Astrocyte (in vitro differentiated cells and primary cell): ENCODE measurements at regions not wholly inside any gene's neighbourhood (a gene's known extent, or its start where the extent isn't known, plus 50 kb on each side); places are given as distances from the start of the nearest gene placed in this dataset.

Source experiments
- DNase-seq: peaks from one replicate; pipeline ENCODE4 v3.0.0-alpha.2; 2010; ENCODE audit warnings: low read depth
- FAIRE-seq: peaks from 2 replicates; lab custom pipeline; 2011; peaks lifted over from hg19 to GRCh38; lab: Jason Lieb, UNC
- H2AFZ ChIP-seq: 2 replicates; pipeline ENCODE4 v1.6.0; 2012; ENCODE audit warnings: low read depth, low read length, inconsistent platforms
- H3K27ac ChIP-seq: 2 replicates; pipeline ENCODE4 v1.5.1; 2011; ENCODE audit warnings: low read depth, low read length, inconsistent platforms
- H3K27me3 ChIP-seq: 2 replicates; pipeline ENCODE4 v1.6.0; 2011; ENCODE audit warnings: low read length, inconsistent platforms; ENCODE audit not compliant: insufficient read depth
- H3K36me3 ChIP-seq: 2 replicates; pipeline ENCODE4 v1.5.1; 2011; ENCODE audit warnings: low read length, inconsistent platforms; ENCODE audit not compliant: insufficient read depth
- H3K4me1 ChIP-seq: 2 replicates; pipeline ENCODE4 v1.5.1; 2011; ENCODE audit warnings: low read length, inconsistent platforms; ENCODE audit not compliant: insufficient read depth
- H3K4me2 ChIP-seq: 2 replicates; pipeline ENCODE4 v1.6.0; 2012; ENCODE audit warnings: low read length, inconsistent platforms
- H3K4me3 ChIP-seq: 2 replicates; pipeline ENCODE4 v1.5.1; 2011; ENCODE audit warnings: low read depth, mild to moderate bottlenecking, low read length, inconsistent platforms; ENCODE audit not compliant: insufficient read depth
- H3K79me2 ChIP-seq: 2 replicates; pipeline ENCODE4 v1.6.0; 2012; ENCODE audit warnings: mild to moderate bottlenecking, low read length, inconsistent platforms; ENCODE audit not compliant: insufficient read depth
- H3K9ac ChIP-seq: 2 replicates; pipeline ENCODE4 v1.6.0; 2012; ENCODE audit warnings: mild to moderate bottlenecking, low read length, inconsistent platforms
- H3K9me3 ChIP-seq: 2 replicates; pipeline ENCODE4 v1.5.1; 2012; ENCODE audit warnings: low read depth, mild to moderate bottlenecking, low read length, inconsistent platforms; ENCODE audit not compliant: insufficient read depth
- H4K20me1 ChIP-seq: 2 replicates; pipeline ENCODE4 v1.6.0; 2012; ENCODE audit warnings: low read length, inconsistent platforms; ENCODE audit not compliant: insufficient read depth
- H3K27ac Mint-ChIP-seq: one replicate; pipeline ENCODE4 v1.8.0; 2021; ENCODE audit warnings: mild to moderate bottlenecking, mixed read lengths; ENCODE audit not compliant: unreplicated experiment
- H3K27me3 Mint-ChIP-seq: one replicate; pipeline ENCODE4 v1.8.0; 2021; ENCODE audit warnings: low read depth, mixed read lengths; ENCODE audit not compliant: unreplicated experiment
- H3K36me3 Mint-ChIP-seq: one replicate; pipeline ENCODE4 v1.8.0; 2021; ENCODE audit warnings: low read depth, mixed read lengths; ENCODE audit not compliant: unreplicated experiment
- H3K4me1 Mint-ChIP-seq: one replicate; pipeline ENCODE4 v1.8.0; 2021; ENCODE audit warnings: low read depth, mixed read lengths; ENCODE audit not compliant: unreplicated experiment
- H3K4me3 Mint-ChIP-seq: one replicate; pipeline ENCODE4 v1.8.0; 2021; ENCODE audit warnings: mild to moderate bottlenecking, moderate library complexity, mixed read lengths; ENCODE audit not compliant: unreplicated experiment
- H3K9me3 Mint-ChIP-seq: one replicate; pipeline ENCODE4 v1.8.0; 2021; ENCODE audit warnings: mild to moderate bottlenecking, mixed read lengths; ENCODE audit not compliant: unreplicated experiment
- EZH2 ChIP-seq: IDR thresholded peaks from 2 replicates; pipeline ENCODE4 v1.6.1; 2012; ENCODE audit warnings: mild to moderate bottlenecking, low read length, inconsistent platforms; ENCODE audit not compliant: insufficient read depth
- TF ChIP-seq, protein P1 (sequence below): IDR thresholded peaks from 2 replicates; pipeline ENCODE4 v1.5.1; 2011; ENCODE audit warnings: low read depth, mild to moderate bottlenecking, inconsistent platforms, low read length, moderate library complexity; ENCODE audit not compliant: insufficient read depth

GRCh38 chr10:78413076-78414055 is 379.7 kb downstream of the RPS24 start:
- Histone ChIP-seq H3K4me3 (no peak overlapping the region), H3K27me3 (no peaks in the 10 kb centered on the region), H3K4me2 (no peak overlapping the region), H4K20me1 (no peaks in the 10 kb centered on the region), H3K36me3 (no peaks in the 10 kb centered on the region), H3K9ac (no peak overlapping the region), H3K27ac (no peak overlapping the region), H3K79me2 (no peaks in the 10 kb centered on the region), H3K9me3 (no peaks in the 10 kb centered on the region), H3K4me1 (peaks cover 5% of the 10 kb centered on the region), H2AFZ (no peak overlapping the region)
- peaks cover 2% of the 10 kb centered on the region for H3K4me1 Mint-ChIP-seq
- TF ChIP-seq EZH2, result no peak
- TF ChIP-seq, protein P1, sequence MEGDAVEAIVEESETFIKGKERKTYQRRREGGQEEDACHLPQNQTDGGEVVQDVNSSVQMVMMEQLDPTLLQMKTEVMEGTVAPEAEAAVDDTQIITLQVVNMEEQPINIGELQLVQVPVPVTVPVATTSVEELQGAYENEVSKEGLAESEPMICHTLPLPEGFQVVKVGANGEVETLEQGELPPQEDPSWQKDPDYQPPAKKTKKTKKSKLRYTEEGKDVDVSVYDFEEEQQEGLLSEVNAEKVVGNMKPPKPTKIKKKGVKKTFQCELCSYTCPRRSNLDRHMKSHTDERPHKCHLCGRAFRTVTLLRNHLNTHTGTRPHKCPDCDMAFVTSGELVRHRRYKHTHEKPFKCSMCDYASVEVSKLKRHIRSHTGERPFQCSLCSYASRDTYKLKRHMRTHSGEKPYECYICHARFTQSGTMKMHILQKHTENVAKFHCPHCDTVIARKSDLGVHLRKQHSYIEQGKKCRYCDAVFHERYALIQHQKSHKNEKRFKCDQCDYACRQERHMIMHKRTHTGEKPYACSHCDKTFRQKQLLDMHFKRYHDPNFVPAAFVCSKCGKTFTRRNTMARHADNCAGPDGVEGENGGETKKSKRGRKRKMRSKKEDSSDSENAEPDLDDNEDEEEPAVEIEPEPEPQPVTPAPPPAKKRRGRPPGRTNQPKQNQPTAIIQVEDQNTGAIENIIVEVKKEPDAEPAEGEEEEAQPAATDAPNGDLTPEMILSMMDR, result no peak
- DNase-seq (peak; percentile 31), FAIRE-seq (no peak)
- no peak overlapping the region for H3K4me3 Mint-ChIP-seq
- no peaks in the 10 kb centered on the region for H3K36me3 Mint-ChIP-seq
- peaks cover 3% of the 10 kb centered on the region for H3K9me3 Mint-ChIP-seq
- no peak overlapping the region for H3K27ac Mint-ChIP-seq
- peaks cover 47% of the 10 kb centered on the region for H3K27me3 Mint-ChIP-seq

DNA sequence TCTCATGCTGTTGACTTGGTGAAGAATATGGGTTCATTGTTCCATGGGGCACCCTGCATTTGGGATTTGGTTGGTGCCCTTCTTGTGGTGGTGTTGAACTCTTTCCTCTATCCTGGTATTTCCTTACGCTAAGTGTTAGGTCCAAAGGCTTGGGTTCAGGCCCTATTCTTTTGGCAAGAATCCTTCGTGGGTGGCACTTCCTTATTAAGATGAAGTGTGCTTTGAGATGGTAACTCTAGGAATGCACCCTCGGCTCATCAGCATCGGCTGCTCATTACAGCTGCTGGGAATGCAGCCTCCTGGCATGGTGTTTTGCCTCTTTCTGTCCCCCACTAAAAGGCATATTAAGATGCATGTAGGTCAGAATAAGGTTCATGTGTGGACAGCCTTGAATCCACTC is 380.7 kb downstream of the RPS24 start:
- no peak for TF ChIP-seq EZH2
- TF ChIP-seq, protein P1, result no peak
- no peak overlapping the region for H3K4me3 Mint-ChIP-seq
- Histone ChIP-seq H3K4me3 (no peak overlapping the region), H3K9ac (no peak overlapping the region), H2AFZ (no peak overlapping the region), H3K79me2 (no peaks in the 10 kb centered on the region), H3K27me3 (peaks cover 3% of the 10 kb centered on the region), H4K20me1 (no peaks in the 10 kb centered on the region), H3K9me3 (no peaks in the 10 kb centered on the region), H3K36me3 (no peaks in the 10 kb centered on the region), H3K4me1 (no peaks in the 10 kb centered on the region), H3K4me2 (no peak overlapping the region), H3K27ac (no peak overlapping the region)
- no peaks in the 10 kb centered on the region for H3K36me3 Mint-ChIP-seq
- no peak for DNase-seq
- peaks cover 3% of the 10 kb centered on the region for H3K9me3 Mint-ChIP-seq
- peaks cover 52% of the 10 kb centered on the region for H3K27me3 Mint-ChIP-seq
- H3K27ac Mint-ChIP-seq, result no peak overlapping the region
- no peak for FAIRE-seq
- peaks cover 2% of the 10 kb centered on the region for H3K4me1 Mint-ChIP-seq

- H3K27me3 ChIP-seq, result peaks cover 3% of the 10 kb centered on the region
- H3K4me2 ChIP-seq, result no peak overlapping the region
- no peak overlapping the region for H3K9ac ChIP-seq
- DNase-seq (no peak), FAIRE-seq (no peak)
- no peaks in the 10 kb centered on the region for H3K4me1 ChIP-seq
- TF ChIP-seq EZH2, result no peak
- TF ChIP-seq, protein P1, result no peak
- no peaks in the 10 kb centered on the region for H3K79me2 ChIP-seq
- H3K27ac Mint-ChIP-seq, result no peak overlapping the region
- peaks cover 2% of the 10 kb centered on the region for H3K4me1 Mint-ChIP-seq
- no peak overlapping the region for H3K4me3 ChIP-seq
- H3K36me3 Mint-ChIP-seq, result no peaks in the 10 kb centered on the region
- peaks cover 52% of the 10 kb centered on the region for H3K27me3 Mint-ChIP-seq
- no peaks in the 10 kb centered on the region for H3K9me3 ChIP-seq
- H3K36me3 ChIP-seq, result no peaks in the 10 kb centered on the region
- peaks cover under 1% of the 10 kb centered on the region for H3K9me3 Mint-ChIP-seq
- H3K27ac ChIP-seq, result no peak overlapping the region
- H2AFZ ChIP-seq, result no peak overlapping the region
- no peak overlapping the region for H3K4me3 Mint-ChIP-seq
- no peaks in the 10 kb centered on the region for H4K20me1 ChIP-seq
These were observed 381.4 kb downstream of the RPS24 start for GRCh38 chr10:78415111-78415510.
